GM18502 (cell line): ENCODE measurements at regions not wholly inside any gene's neighbourhood (a gene's known extent, or its start where the extent isn't known, plus 50 kb on each side); places are given as distances from the start of the nearest gene placed in this dataset.

Experiments used
- ATAC-seq: cut with Tn5 transposase; IDR thresholded peaks from one replicate; pipeline ENCODE4 v1.9.1; 2021; ENCODE audit warnings: mild to moderate bottlenecking; ENCODE audit not compliant: unreplicated experiment, poor library complexity

GRCh38 chr2:220029013-220029412 lies 401.6 kb downstream of the SLC4A3 start:
- no peak for ATAC-seq

DNA sequence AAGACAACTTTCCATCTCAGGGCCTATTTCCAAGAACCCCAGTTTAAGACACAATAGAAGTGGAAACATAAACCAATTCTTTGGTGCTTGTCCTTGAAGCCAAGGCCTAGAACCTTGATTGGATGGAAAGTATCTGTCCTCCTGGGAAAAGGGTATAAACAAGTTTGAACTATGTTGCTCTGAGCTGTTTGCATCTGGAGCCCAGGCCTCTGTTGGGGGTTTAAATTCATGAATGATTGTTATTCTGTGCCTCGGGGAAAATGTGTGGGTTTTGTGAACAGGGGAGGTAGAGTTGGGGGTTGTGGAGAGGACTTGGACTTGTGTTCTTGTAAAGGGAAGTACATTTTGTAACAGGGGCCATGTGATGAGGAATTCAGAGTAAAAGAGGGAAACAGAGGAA lies 406.1 kb downstream of the SLC4A3 start:
- ATAC-seq = no peak

DNA sequence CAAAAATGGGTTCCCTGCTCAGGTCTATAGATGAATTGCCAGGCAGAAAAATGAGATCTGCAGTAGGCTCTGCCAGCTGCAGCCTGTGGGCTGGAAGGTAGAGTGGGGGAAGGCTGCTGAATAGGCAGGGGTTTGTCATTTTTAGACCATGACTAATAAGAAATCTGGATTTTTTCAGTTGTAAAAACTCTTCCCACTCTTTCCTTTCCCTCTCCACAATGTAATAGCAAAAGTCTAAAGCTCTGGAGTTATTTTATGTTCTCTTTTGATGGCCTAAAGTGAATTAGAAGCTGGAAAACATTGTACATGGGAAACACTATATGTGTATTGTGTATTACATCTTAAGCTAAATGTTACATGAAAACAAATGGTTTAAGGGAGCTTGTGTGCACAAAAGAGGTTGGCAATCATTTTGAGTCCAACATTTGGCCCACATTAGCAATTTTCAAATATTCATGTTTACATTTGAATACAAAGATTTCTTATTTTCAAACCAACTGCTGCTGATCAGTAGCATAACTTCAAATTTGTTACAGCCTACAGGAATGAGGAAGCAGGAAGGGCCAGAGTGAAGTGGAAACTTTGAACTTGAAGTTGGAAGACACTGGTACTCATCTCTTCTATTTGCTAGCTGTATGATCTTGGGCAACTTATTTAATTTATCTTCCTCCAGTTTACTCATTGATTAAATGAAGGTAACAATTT lies 407.1 kb downstream of the SLC4A3 start:
- no peak for ATAC-seq

DNA sequence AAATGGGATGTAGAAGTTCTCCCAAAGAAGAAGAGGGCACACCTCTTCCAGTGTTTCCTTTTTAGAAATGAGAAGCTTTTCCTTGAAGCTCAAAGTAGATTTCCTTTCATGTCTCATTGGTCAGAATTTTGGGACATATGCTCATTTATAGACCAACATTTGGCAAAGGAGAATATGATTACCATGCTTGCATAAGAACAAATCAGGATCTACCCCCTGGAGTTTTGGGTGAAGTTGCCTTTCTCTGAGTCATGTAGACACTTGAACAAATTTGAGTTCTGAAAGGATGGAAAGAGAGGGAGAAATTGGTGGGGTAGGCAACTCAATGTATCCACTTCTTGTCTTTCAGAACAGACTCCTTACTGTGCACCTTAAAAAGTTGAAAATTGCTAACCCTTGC lies 409.0 kb downstream of the SLC4A3 start:
- no peak for ATAC-seq

GRCh38 chr2:220040346-220040745 lies 412.9 kb downstream of the SLC4A3 start:
- ATAC-seq = no peak

DNA sequence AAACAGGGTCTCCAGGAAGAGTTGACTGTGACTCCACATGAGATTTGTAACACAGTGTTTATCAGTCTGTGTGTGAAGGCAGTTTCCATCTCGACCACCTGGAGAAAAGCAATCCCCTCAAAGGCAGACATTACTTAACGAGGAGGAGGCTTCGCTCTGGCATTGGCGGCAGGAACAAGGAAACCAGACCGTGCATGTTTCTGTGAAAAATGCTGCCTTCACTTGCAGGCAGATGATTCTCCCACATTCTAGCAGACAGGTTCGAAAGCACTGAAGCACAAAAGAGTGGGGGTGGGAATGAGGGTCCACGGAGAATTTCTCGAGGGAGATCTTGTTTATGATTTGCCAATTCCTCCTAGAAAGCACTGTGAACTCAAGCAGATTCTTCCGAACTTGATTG lies 414.0 kb downstream of the SLC4A3 start:
- ATAC-seq = no peak

DNA sequence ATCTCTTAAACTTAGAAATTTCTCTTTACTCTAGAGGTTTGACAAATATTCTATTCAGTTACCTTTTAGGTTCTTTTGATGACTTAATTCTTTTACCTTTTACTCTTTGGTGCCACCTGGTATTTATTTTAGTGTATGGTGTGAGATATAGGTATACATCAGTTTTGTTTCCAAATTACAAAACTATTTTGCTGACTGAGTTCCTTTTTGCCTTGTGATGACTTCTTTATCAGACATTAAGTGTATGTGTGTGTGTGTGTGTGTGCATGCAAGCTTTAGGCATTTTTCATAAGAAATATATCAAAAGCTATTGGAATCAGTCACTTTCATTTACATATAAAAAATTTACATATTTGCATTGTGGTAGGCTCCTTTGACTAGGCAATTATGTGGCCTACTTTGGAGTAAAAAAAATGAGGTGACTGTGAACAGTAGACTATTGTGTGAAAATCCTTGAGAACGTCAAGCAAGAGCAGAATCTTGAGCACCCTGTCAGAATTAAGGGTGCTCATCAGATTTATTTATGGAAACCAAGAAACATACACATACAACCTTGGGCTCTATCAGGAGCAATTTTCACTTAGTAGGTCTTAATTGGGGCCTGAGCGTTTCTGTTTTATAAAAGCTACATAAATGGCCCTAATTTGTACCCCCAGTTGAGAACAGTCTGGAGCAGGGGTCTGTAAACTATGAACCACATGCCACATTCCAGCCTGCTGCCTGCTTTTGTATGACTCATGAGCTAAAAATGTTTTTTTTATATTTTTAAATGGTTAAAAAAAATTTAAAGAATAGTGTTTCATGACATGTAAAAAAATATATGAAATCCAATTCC lies 415.9 kb downstream of the SLC4A3 start:
- no peak for ATAC-seq

GRCh38 chr2:220043990-220044335 lies 416.5 kb downstream of the SLC4A3 start:
- no peak for ATAC-seq

DNA sequence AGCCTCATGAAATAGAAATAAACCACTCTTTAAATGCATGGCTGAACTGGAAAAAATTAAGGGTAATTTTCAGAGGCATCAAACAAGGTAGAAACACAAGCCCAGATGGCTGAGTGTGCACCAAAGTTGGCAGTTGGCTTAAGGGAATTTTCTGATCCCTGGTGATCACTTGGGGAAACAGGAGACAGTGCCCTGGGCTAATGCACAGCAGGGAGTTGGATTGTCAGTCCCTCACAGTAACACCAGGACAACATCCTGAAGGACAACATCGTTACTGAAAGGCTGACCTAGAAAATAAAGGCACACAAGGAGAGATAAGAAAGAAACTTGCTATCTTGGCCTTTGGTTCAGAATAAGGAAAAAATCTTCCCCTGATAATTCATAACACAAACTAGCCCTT lies 417.0 kb downstream of the SLC4A3 start:
- no peak for ATAC-seq

DNA sequence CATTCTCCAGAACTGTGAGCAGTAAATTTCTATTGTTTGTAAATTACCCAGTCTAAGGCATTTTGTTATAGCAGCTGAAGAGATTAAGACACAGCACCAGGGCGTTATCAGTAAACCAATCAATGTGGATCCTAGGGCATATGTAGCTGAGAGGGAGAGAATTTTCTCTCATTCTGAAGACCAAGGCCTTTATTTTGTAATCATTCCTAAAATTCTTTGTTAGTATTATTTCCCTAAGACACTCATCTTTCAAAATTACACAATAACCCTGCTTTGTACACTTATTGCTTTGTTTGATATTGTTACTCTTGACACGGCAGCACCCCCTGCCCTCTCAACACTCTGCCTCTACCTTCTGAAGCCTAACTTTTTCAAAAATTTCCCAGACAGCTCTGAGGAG lies 419.1 kb downstream of the SLC4A3 start:
- no peak for ATAC-seq

GRCh38 chr2:220051716-220052115 lies 424.3 kb downstream of the SLC4A3 start:
- no peak for ATAC-seq

- no peak for ATAC-seq
Measured at GRCh38 chr2:220053919-220054318, 426.5 kb downstream of the SLC4A3 start.

DNA sequence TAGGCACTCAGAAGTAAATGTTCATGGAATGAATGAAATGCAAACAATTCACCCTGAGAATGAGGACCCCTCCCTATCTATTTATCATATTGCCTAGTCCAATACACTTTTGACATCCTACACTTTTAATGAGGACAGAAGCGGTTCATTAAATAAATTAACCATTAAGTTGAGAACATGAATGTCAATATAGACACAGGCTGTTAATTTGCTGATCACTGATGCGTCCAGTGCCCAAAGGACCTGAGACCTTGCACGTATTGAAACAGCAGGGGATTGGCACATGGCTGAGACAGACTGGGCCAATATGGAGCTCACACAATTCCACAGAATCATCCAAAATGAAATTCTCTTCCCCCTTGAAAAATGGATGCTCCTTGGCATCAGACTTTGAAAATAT lies 430.0 kb downstream of the SLC4A3 start:
- ATAC-seq = no peak

GRCh38 chr2:220057916-220058315 lies 430.5 kb downstream of the SLC4A3 start:
- no peak for ATAC-seq

DNA sequence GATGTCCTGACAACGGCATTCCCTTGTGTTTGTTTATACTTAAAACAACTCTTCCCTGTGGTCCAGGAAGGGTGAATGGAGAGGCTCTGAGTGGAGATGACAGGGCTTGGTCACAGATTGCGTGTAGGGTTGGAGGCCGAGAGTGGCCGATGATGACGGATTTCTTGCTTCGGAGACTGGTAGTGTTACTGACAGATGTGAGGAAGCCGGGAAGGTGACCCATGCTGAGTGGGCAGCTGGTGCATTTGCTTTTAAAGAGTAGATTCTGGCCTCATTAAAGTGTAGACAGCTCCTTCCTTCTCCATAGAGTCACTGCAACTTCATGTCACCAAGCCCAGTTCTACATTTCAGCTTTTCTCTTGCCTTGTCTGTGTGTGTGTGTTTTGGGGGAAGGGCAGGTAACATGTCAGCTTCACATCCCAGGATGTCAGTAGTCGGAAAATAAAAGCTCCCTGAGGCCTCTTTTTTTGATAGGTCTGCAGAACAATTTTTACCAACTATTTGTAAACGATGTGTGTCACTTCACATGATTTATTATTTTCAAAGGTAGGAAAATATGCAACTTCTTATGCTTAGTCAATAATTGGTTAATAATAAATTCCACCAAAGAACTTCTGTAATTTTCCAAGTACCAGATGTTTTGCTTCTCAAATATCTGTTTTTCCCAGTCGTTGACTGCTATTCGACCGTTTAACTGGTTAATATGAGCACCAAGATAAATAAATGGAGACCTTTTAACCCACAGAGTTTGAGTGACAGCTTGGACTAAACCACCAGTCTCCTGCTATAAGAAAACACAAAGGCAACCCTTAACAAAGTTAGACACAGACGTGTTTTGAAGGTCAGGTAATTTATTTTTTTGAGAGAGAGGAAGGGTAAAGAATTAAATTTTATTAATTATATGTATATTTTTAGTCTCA lies 436.9 kb downstream of the SLC4A3 start:
- no peak for ATAC-seq

DNA sequence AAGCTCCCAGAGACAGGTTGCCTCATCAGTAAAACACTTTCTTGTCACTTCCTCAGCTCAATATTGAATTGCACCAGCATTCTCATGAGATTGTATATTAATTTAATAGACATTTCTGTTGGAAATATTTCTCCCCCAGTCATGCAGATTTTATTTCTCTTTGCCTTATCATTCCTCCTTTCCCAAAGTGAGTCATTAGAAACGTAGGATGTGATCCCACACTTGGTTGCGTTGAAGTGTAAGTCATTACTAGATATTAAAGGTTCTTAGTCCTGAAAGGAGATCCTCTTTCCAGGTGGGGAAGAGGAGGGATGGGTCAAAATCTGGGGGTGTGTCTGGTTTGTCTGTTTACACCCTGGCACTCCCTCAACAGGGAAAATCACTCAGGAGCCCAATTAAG lies 438.2 kb downstream of the SLC4A3 start:
- ATAC-seq = no peak

- ATAC-seq = no peak
Measured at GRCh38 chr2:220068846-220069245, 441.4 kb downstream of the SLC4A3 start.

DNA sequence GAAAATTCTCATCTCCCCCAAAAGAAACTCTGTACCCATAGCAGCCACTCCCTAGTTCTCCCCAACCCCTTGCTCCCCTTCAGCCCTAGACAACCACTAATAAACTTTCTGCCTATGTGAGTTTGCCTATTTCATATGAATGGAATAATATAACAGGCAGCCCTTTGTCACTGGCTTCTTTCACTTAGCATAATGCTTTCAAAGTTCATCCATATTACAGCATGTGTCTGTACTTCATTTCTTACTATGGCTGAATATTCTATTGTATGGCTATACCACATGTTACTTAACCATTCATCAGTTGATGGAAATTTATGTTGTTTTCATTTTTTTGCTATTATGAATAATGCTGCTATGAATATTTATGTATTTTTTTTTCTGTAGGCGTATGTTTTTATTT lies 442.9 kb downstream of the SLC4A3 start:
- no peak for ATAC-seq

DNA sequence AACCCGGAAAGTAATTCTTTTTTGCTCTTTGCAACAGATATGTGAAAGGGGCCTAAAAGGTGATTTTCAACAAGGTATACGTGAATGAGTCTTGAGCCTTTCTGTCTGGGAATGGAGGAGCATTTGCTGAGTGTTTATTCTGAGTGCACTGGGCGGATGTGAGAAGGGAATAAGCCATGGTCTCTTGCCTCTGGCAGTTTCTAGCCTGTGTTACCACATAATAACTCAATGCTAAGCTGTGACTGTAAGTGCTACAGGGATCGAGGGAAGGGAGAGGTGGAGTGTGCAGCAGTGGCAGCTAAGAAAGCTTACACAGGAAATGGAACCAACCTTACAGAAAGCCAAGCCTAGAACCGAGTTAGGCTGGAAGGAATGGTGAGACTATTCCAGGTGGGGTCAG lies 444.3 kb downstream of the SLC4A3 start:
- ATAC-seq = no peak

GRCh38 chr2:220072669-220073220 lies 445.3 kb downstream of the SLC4A3 start:
- no peak for ATAC-seq

GRCh38 chr2:220075835-220076234 lies 448.4 kb downstream of the SLC4A3 start:
- ATAC-seq = no peak
